IPS DF 6.9 (cell line): ENCODE measurements at regions not wholly inside any gene's neighbourhood (a gene's known extent, or its start where the extent isn't known, plus 50 kb on each side); places are given as distances from the start of the nearest gene placed in this dataset.

ENCODE experiments used
- DNase-seq: peaks from one replicate; pipeline ENCODE4 v3.0.0-alpha.2; 2013; ENCODE audit warnings: low read depth, low spot score
- H3K27ac ChIP-seq: one replicate; pipeline ENCODE4 v1.5.1; 2013; ENCODE audit warnings: low read length, control low read depth
- H3K27me3 ChIP-seq: 2 replicates; pipeline ENCODE4 v1.6.1; 2013; ENCODE audit warnings: mild to moderate bottlenecking, low read length; ENCODE audit not compliant: control insufficient read depth, insufficient read depth
- H3K36me3 ChIP-seq: 2 replicates; pipeline ENCODE4 v1.6.1; 2013; ENCODE audit warnings: low read length; ENCODE audit not compliant: control insufficient read depth, insufficient read depth
- H3K4me1 ChIP-seq: 2 replicates; pipeline ENCODE4 v1.6.1; 2013; ENCODE audit warnings: low read length; ENCODE audit not compliant: control insufficient read depth, insufficient read depth
- H3K4me3 ChIP-seq: 2 replicates; pipeline ENCODE4 v1.5.1; 2013; ENCODE audit warnings: mild to moderate bottlenecking, low read length
- H3K9me3 ChIP-seq: 2 replicates; pipeline ENCODE4 v1.6.1; 2013; ENCODE audit warnings: low read length, inconsistent platforms; ENCODE audit not compliant: control insufficient read depth, insufficient read depth
- WGBS: extraction: QIAGEN DNeasy Blood & Tissue Kit; methylation state at CpG from one replicate; pipeline ENCODE4 v1.1.7; 2013; ENCODE audit warnings: mixed read lengths, missing lambda C conversion rate; ENCODE audit not compliant: insufficient read length, insufficient coverage; 5-methylcytosine and 5-hydroxymethylcytosine counted together

DNA sequence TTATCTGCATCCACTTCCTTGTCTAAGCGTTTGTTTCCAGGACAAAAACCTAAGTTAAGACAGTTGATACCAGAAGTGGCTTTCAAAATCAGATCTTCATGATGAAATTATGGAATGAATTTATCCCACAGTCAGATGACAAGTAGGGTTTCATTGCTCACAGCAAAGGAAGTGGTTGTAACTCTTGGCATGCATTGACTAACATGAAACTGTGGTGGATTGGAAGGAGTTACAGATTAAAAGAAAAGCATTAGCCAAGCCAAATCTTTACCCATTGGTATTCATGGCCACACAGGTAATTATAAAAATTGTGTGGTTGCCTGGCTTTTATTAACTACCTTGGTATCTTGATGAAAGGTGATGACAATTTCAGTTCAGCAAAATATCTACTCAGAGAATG is 438.0 kb upstream of the NXPH2 start:
- H3K27me3 ChIP-seq = no peaks in the 10 kb centered on the region
- no peak for DNase-seq
- WGBS = no CpG with 5 or more reads among the region's 1 CpG
- H3K27ac ChIP-seq = no peak overlapping the region
- H3K9me3 ChIP-seq = no peaks in the 10 kb centered on the region
- H3K36me3 ChIP-seq = no peaks in the 10 kb centered on the region
- H3K4me1 ChIP-seq = no peaks in the 10 kb centered on the region
- no peak overlapping the region for H3K4me3 ChIP-seq

DNA sequence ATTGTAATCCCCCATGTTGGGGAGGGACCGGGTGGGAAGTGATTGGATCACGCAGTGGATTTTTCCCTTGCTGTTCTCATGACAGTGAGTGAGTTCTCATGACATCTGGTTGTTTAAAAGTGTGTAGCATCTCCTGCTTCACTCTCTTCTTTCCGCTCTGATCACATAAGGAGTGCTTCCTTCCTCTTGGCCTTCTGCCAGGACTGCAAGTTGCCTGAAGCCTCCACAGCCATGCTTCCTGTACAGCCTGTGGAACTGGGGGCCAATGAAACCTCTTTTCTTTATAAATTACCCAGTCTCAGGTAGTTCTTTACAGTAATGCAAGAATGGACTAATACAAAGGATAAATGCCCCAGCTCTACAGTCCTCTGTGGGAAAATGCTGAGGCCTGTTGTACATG is 437.5 kb upstream of the NXPH2 start:
- Histone ChIP-seq H3K4me1 (no peaks in the 10 kb centered on the region), H3K4me3 (no peak overlapping the region), H3K27me3 (no peaks in the 10 kb centered on the region), H3K36me3 (no peaks in the 10 kb centered on the region), H3K9me3 (no peaks in the 10 kb centered on the region), H3K27ac (no peak overlapping the region)
- no CpG with 5 or more reads among the region's 3 CpGs for WGBS
- DNase-seq = no peak

DNA sequence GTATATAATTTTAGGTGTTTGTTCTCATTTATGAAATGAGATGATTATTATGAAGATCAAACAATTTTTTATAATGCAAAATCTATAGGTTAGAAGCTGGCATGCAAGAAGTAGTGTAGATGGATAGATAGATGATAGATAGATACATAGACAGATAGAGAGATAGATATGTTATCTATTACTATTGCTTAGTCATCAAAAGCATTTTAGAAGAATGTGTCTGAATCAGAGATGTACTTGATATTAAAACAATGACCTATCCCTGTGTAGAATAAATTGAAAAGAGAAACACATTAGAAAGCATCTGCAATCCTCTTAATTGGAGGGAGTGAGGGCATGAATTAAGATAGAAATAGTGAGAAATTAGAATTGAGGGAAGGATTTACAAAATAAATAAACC is 436.2 kb upstream of the NXPH2 start:
- Histone ChIP-seq H3K9me3 (no peaks in the 10 kb centered on the region), H3K4me3 (no peak overlapping the region), H3K27me3 (no peaks in the 10 kb centered on the region), H3K27ac (no peak overlapping the region), H3K4me1 (no peaks in the 10 kb centered on the region), H3K36me3 (no peaks in the 10 kb centered on the region)
- DNase-seq = no peak

DNA sequence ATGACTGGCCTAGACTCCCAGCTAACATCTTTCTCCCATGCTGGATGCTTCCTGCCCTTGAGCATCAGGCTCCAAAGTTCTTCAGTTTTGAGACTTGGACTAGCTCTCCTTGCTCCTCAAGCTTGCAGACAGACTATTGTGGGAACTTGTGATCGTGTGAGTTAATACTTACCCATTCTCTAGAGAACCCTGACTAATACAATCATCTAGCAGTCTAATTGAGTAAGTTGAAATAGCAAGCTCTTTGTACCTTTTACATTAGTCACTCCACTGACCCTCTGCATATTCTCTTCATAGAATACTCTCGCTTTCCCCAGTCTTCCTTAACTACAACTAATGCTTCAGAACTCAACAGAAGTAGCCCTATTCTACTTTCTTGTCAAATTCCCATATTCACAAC is 434.6 kb upstream of the NXPH2 start:
- WGBS = no CpG with 5 or more reads among the region's 2 CpGs
- DNase-seq = no peak

DNA sequence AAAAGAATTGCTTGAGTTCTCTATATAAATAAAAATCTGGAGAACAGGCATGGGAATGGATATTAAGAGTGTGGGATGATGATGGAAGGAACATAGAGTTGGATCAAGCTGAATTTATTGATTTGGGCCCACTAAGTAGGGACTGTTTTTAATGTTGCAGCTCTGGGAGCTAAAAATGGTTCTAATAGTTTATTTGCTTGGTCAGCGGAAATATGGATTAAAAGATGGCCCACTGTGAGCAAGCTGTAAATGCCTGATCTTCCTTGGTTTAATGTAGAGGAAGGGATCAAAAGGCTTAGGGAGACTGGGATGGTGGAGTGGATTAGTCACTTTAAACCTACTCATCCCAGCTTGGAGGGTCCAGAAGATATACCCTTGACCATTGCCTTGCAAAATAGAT is 429.4 kb upstream of the NXPH2 start:
- no peak overlapping the region for H3K27ac ChIP-seq
- H3K36me3 ChIP-seq = no peaks in the 10 kb centered on the region
- H3K9me3 ChIP-seq = no peaks in the 10 kb centered on the region
- no peak overlapping the region for H3K4me3 ChIP-seq
- no peaks in the 10 kb centered on the region for H3K4me1 ChIP-seq
- no CpG with 5 or more reads among the region's 1 CpG for WGBS
- H3K27me3 ChIP-seq = no peaks in the 10 kb centered on the region
- no peak for DNase-seq

More for the DNA sequence above, 434.6 kb upstream of the NXPH2 start:
- H3K27me3 ChIP-seq = no peaks in the 10 kb centered on the region
- no peaks in the 10 kb centered on the region for H3K9me3 ChIP-seq
- H3K4me3 ChIP-seq = no peak overlapping the region
- H3K27ac ChIP-seq = no peak overlapping the region
- no peaks in the 10 kb centered on the region for H3K36me3 ChIP-seq
- no peaks in the 10 kb centered on the region for H3K4me1 ChIP-seq

DNA sequence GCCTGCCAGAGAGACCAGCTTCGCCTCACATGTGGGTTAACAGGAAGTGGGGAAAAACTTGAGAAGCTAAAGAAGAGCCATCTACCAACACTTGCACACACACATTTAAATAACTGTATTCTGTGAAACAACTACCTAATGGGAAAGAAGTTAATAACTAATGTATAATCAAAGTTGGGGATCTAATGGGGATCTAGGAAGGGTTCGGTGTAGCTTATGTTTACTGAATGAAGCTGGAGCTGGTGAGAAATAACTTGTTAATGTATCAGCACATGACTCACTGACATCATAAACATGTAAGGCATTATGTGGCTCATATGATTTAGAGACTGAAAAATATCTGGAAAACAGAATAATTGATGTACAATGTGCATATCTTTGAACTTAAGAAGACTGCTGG is 421.3 kb upstream of the NXPH2 start:
- no peak overlapping the region for H3K27ac ChIP-seq
- H3K4me1 ChIP-seq = no peaks in the 10 kb centered on the region
- H3K27me3 ChIP-seq = no peaks in the 10 kb centered on the region
- no peak for DNase-seq
- no CpG with 5 or more reads among the region's 2 CpGs for WGBS
- no peaks in the 10 kb centered on the region for H3K36me3 ChIP-seq
- no peak overlapping the region for H3K4me3 ChIP-seq
- H3K9me3 ChIP-seq = no peaks in the 10 kb centered on the region

DNA sequence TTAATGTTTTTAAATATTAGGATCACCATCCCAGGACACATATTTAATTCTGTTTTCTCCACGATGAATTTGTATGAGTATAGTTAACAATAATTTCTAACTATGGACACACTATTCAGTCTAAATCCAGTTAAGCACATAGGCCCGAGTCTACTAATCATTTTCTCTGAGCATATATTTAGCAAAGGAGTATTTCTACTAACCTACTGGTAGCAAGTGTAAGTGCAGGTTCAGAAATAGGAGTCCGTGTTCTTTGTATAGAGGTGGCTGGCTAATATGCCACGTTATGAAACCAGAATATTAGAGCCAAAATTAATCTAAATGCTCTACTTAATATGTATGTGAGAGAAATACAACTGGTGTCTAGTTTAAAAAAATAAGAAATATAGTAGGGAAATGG is 416.6 kb upstream of the NXPH2 start:
- Histone ChIP-seq H3K27me3 (no peaks in the 10 kb centered on the region), H3K36me3 (no peaks in the 10 kb centered on the region), H3K4me1 (no peaks in the 10 kb centered on the region), H3K9me3 (no peaks in the 10 kb centered on the region), H3K4me3 (no peak overlapping the region), H3K27ac (no peak overlapping the region)
- no peak for DNase-seq
- WGBS = no CpG with 5 or more reads among the region's 4 CpGs

DNA sequence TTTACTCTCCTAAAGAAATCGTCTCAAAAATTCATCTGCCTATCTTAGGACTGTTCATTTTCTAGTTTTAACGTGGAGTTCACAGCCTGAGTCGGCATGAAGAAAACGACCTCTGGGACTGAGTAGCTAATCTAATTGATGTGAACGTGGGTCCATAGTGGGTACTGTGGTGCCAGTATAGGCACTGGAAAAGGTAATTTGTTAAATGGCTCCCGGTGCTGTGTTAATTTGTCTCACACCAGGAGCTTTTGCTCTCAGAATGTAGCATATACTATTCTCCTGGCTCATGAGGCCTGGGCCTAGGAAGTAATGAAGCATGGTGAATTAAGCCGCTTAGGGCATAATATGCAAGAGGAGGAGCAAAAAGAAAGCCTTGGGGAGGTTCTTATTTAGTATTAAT is 414.4 kb upstream of the NXPH2 start:
- H3K4me1 ChIP-seq = no peaks in the 10 kb centered on the region
- no peaks in the 10 kb centered on the region for H3K36me3 ChIP-seq
- no peak for DNase-seq
- H3K27me3 ChIP-seq = no peaks in the 10 kb centered on the region
- no CpG with 5 or more reads among the region's 7 CpGs for WGBS
- H3K4me3 ChIP-seq = no peak overlapping the region
- H3K27ac ChIP-seq = no peak overlapping the region
- no peaks in the 10 kb centered on the region for H3K9me3 ChIP-seq

DNA sequence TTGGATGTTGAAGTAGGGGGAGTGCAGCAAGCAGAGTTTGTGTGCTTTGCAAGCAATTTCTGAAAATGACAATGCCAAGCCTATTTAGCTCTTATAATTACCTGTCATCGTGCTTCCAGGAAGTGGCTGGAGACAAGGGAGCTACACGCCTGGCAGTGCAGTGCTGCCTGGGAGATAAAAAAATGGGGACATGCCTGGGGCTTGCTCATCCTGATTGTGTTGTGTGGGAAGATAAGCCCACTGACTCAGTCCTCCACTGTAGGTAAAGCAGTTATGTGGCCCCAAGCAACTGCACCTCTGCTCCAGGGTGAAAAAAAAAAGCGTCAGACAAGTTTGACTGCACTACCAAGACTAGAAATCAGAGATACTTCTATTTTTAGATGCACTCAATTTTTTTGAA is 396.9 kb upstream of the NXPH2 start:
- Histone ChIP-seq H3K36me3 (no peaks in the 10 kb centered on the region), H3K4me1 (no peaks in the 10 kb centered on the region), H3K4me3 (no peak overlapping the region), H3K9me3 (no peaks in the 10 kb centered on the region), H3K27ac (no peak overlapping the region), H3K27me3 (no peaks in the 10 kb centered on the region)
- DNase-seq = no peak
- WGBS = no CpG with 5 or more reads among the region's 3 CpGs

DNA sequence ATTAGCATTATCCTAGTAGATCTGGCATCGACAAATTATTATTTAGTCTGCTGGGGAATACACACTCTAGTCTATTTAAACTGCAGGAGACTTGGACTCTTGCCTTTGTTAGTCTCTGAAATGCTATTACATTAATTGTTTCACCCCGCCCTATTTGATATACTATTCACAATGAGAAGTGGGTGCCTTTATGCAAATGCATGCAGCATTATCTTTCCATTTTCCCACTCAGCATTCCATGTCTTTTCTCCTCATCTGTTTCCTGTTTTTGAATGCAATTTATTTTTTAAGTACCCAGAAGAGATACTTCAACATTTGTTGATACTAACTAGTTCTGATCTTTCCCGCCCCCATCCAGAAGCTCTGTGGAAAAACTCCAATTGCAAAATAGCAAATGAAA is 395.3 kb upstream of the NXPH2 start:
- no peaks in the 10 kb centered on the region for H3K36me3 ChIP-seq
- no peak for DNase-seq
- H3K9me3 ChIP-seq = no peaks in the 10 kb centered on the region
- no peaks in the 10 kb centered on the region for H3K27me3 ChIP-seq
- no peaks in the 10 kb centered on the region for H3K4me1 ChIP-seq
- no CpG with 5 or more reads among the region's 3 CpGs for WGBS
- no peak overlapping the region for H3K4me3 ChIP-seq
- no peak overlapping the region for H3K27ac ChIP-seq

DNA sequence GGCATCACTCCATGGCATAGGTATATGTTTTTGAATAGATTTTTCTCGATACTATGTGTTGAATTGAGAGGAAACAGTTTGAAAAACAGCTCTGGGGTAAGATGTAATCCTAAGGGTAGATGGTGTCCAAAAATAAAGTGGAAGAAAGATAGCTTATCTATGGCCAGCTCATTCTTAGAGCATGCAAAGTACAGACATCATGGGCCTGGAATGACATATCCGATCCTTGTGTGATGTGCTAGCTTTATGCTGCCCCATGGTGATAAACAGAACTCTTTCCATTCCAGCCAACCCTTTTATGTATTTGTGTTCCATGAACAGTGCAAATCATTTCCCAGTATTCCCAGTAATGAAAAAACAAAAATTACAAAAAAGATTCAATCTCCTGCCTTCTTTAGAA is 390.2 kb upstream of the NXPH2 start:
- Histone ChIP-seq H3K27ac (no peak overlapping the region), H3K27me3 (no peaks in the 10 kb centered on the region), H3K4me3 (no peak overlapping the region), H3K36me3 (no peaks in the 10 kb centered on the region), H3K9me3 (no peaks in the 10 kb centered on the region), H3K4me1 (no peaks in the 10 kb centered on the region)
- no CpG with 5 or more reads among the region's 2 CpGs for WGBS
- no peak for DNase-seq
